ENCODE measurements at regions not wholly inside any gene's neighbourhood (a gene's known extent, or its start where the extent isn't known, plus 50 kb on each side); places are given as distances from the start of the nearest gene placed in this dataset.
A peak's percentile ranks its signal among the peaks of the same experiment; 100 is the strongest.

DNA sequence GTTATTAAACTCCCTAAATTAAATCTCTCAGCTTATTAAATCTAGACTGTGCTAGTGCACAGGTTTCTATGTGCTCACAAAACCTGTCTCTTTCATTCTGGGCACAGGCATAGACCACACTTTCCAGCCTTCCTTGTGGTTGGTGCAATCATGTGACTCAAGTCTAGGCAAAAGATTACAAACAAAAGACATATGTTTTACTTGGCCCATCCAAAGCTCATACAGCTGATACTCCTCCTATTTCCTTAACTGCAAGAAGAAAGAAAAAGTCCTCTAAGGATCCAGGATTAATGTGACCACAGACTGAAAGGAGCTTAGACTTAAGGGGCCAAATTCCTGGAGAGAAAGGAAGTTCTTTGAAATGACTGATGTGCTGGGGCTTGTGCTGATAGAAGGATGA is 731.3 kb upstream of the RAB6C start:
- DNase-seq (ENCODE audit: low read depth), result peak; percentile 2
- TF ChIP-seq CTCF (conservative IDR thresholded peaks at IDR 0.05; ENCODE audit: low read length), result no peak
- no peak overlapping the region for H3K4me3 ChIP-seq (ENCODE audit: low read length)

DNA sequence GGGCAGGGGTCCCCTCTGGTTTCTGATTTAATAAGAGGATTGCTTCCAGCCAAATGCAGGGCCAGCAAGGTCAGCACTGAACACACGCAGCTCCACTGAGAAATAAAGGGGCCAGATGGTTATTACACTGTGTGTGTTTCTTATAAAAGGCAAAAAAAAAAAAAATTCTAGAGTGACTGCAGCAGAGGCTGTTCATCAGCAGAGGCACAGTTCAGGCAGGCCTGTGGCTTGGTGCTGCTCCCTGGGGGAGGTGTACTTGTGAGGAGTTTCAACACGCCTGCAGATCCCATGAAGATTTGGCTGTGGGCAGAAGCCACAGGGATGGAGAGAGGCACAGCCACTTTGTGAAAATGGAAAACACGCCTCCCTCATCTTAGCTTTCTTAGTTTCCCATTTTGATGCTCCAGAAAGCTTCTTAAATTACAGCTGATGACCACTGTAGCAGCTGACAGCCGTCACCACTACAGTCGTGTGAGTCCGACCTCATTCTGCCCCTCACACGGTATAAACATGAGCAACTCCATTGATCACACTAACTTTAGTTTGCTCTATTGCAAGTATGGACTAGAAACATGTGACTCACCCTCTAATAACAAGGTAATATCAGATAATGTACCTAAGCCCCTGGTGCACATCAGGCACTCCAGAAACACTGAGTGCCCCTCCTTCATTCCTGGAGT is 726.5 kb upstream of the RAB6C start:
- DNase-seq (ENCODE audit: low read depth), result no peak
- H3K4me3 ChIP-seq (ENCODE audit: low read length), result no peak overlapping the region
- no peak for TF ChIP-seq CTCF (conservative IDR thresholded peaks at IDR 0.05; ENCODE audit: low read length)

- no peak for DNase-seq (ENCODE audit: low read depth)
These were observed 726.0 kb upstream of the RAB6C start for GRCh38 chr2:129253461-129253812.

DNA sequence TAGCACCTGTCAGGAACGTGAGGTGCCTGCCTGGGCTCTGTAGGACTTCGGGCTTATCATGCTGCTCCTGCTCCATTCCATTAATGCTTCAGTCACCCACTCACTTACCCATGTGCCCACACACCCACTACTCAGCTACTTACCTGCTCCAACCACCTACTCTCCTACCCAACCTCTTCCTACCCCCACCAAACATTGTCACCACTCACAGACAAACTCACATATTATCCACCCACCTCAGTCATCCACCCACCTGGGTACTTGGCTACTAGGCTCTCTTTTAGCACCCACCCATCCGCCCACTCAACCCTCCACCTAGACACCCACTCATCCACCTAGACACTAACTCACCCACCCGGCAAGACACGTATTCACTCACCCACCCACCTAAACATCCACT is 724.7 kb upstream of the RAB6C start:
- DNase-seq (ENCODE audit: low read depth), result no peak
- no peak overlapping the region for H3K4me3 ChIP-seq (ENCODE audit: low read length)
- no peak for TF ChIP-seq CTCF (conservative IDR thresholded peaks at IDR 0.05; ENCODE audit: low read length)

More at GRCh38 chr2:129253461-129253812, 726.0 kb upstream of the RAB6C start:
- peak; percentile 25 for TF ChIP-seq CTCF (conservative IDR thresholded peaks at IDR 0.05; ENCODE audit: low read length)
- H3K4me3 ChIP-seq (ENCODE audit: low read length), result no peak overlapping the region

DNA sequence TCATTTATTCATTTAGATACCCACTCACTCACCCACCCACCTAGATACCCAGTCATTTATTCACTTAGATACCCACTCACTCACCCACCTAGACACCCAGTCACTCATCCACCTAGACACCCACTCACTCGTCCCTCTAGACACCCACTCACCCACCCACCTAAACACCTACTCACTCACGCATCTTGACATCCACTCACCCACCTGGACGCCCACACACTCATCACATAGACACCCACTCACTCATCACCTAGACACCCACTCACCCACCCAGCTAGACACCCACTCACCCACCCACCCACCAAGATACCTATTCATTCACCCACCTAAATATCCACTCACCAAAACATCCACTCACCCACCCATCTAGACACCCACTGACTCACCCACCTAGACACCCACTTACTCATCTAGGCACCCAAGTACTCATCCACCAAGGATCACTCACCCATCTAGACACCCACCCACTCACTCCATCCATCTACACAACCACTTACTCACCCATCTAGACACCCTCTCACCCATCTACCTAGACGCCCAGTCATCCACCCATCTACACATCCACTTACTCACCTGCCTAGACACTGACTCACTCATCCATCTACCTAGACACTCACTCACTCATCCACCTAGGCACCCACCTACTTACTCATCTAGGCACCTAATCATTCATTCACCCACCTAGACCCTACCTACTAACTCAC is 723.7 kb upstream of the RAB6C start:
- no peak for DNase-seq (ENCODE audit: low read depth)
- TF ChIP-seq CTCF (conservative IDR thresholded peaks at IDR 0.05; ENCODE audit: low read length), result no peak
- no peak overlapping the region for H3K4me3 ChIP-seq (ENCODE audit: low read length)

GRCh38 chr2:129256642-129257041 is 722.8 kb upstream of the RAB6C start:
- no peak overlapping the region for H3K4me3 ChIP-seq (ENCODE audit: low read length)
- no peak for DNase-seq (ENCODE audit: low read depth)
- no peak for TF ChIP-seq CTCF (conservative IDR thresholded peaks at IDR 0.05; ENCODE audit: low read length)

DNA sequence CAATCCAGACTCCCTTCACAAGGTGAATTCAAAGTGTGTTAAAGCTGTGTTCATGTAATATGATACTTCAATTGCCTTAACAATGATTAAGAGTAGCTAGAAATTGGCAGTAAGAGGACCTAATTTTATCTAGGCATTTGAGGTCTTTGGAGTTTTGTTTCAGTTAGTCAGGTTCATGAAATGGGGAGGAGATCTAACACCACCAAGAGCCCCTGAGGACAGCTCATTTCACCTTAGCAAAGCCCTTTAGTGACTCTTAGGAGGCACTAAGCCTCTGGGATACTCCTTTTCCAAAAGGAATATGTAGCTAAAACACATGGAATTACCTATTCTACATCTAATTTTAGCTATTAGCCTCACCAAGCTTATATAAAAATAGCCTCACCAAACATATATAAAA is 716.5 kb upstream of the RAB6C start:
- H3K4me3 ChIP-seq (ENCODE audit: low read length), result no peak overlapping the region

More for the DNA sequence above, 716.5 kb upstream of the RAB6C start:
- no peak for DNase-seq (ENCODE audit: low read depth)
- TF ChIP-seq CTCF (conservative IDR thresholded peaks at IDR 0.05; ENCODE audit: low read length), result no peak

All from AG10803 (cell line).